Ascending aorta (tissue), 2 donors: ENCODE measurements at regions not wholly inside any gene's neighbourhood (a gene's known extent, or its start where the extent isn't known, plus 50 kb on each side); places are given as distances from the start of the nearest gene placed in this dataset.

Experiments used
- DNase-seq, 2 donors: peaks; one replicate each; pipeline ENCODE4 v3.0.0-alpha.2; 2019; ENCODE audit warnings: low spot score in 2 of 2
- H3K27ac ChIP-seq, 2 donors: fragments of 200-600 bp; sonication (generic); one replicate each; pipeline ENCODE4 v1.5.1; 2016 to 2017; ENCODE audit warnings: mild to moderate bottlenecking in 1 of 2
- H3K27me3 ChIP-seq: fragments of 200-600 bp; sonication (generic); one replicate; pipeline ENCODE4 v1.5.1; 2017
- H3K36me3 ChIP-seq, 2 donors: fragments of 200-600 bp; sonication (generic); one replicate each; pipeline ENCODE4 v1.5.1; 2016
- H3K4me1 ChIP-seq, 2 donors: fragments of 200-600 bp; sonication (generic); one replicate each; pipeline ENCODE4 v1.5.1; 2016 to 2017; ENCODE audit warnings: mild to moderate bottlenecking in 1 of 2
- H3K4me3 ChIP-seq, 2 donors: fragments of 200-600 bp; sonication (generic); one replicate each; pipeline ENCODE4 v1.5.1; 2016 to 2017; ENCODE audit warnings: mild to moderate bottlenecking in 1 of 2
- H3K9me3 ChIP-seq, 2 donors: fragments of 200-600 bp; sonication (generic); one replicate each; pipeline ENCODE4 v1.5.1; 2016
- CTCF ChIP-seq, 3 experiments: fragments of 200-600 bp in 2 of 3; fragments of 450-650 bp in 1 of 3; sonication (generic) in 2 of 3; IDR thresholded peaks; one replicate each; pipeline ENCODE4 v1.5.1; 2016 to 2019; ENCODE audit warnings: antibody characterized with exemption in 3 of 3, mild to moderate bottlenecking in 1 of 3, moderate library complexity in 1 of 3
- intact Hi-C: fragments of 100-400 bp; cut with DNase I; formaldehyde crosslinking; loops from one replicate; pipeline ENCODE4 v1.15.1; 2023

GRCh38 chr3:30078736-30079135 is 527.7 kb upstream of the TGFBR2 start:
- H3K9me3 ChIP-seq = no peaks in the 10 kb centered on the region
- DNase-seq = no peak
- no peaks in the 10 kb centered on the region for H3K4me1 ChIP-seq
- no peak overlapping the region for H3K27ac ChIP-seq
- intact Hi-C loops = no loop called here
- no peak for TF ChIP-seq CTCF (IDR thresholded peaks at IDR 0.05)
- H3K4me3 ChIP-seq = no peak overlapping the region
- no peaks in the 10 kb centered on the region for H3K27me3 ChIP-seq
- H3K36me3 ChIP-seq = no peaks in the 10 kb centered on the region

- Histone ChIP-seq H3K27me3 (no peaks in the 10 kb centered on the region), H3K4me3 (no peak overlapping the region), H3K27ac (no peak overlapping the region), H3K9me3 (no peaks in the 10 kb centered on the region), H3K4me1 (no peaks in the 10 kb centered on the region), H3K36me3 (no peaks in the 10 kb centered on the region)
- no peak for TF ChIP-seq CTCF (IDR thresholded peaks at IDR 0.05)
- DNase-seq = no peak
- intact Hi-C loops = no loop called here
Measured at GRCh38 chr3:30081904-30082303, 524.5 kb upstream of the TGFBR2 start.

- no peaks in the 10 kb centered on the region for H3K4me1 ChIP-seq
- TF ChIP-seq CTCF (IDR thresholded peaks at IDR 0.05) = no peak
- no peak overlapping the region for H3K27ac ChIP-seq
- no peak overlapping the region for H3K4me3 ChIP-seq
- DNase-seq = no peak
- no peaks in the 10 kb centered on the region for H3K36me3 ChIP-seq
- intact Hi-C loops = no loop called here
- no peaks in the 10 kb centered on the region for H3K27me3 ChIP-seq
- H3K9me3 ChIP-seq = no peaks in the 10 kb centered on the region
Measured at GRCh38 chr3:30082652-30083051, 523.7 kb upstream of the TGFBR2 start.

- Histone ChIP-seq H3K4me1 (no peaks in the 10 kb centered on the region), H3K4me3 (no peak overlapping the region), H3K27me3 (no peaks in the 10 kb centered on the region), H3K36me3 (no peaks in the 10 kb centered on the region), H3K27ac (no peak overlapping the region), H3K9me3 (no peaks in the 10 kb centered on the region)
- no peak for DNase-seq
- intact Hi-C loops = no loop called here
- TF ChIP-seq CTCF (IDR thresholded peaks at IDR 0.05) = no peak
Measured at GRCh38 chr3:30083315-30083714, 523.1 kb upstream of the TGFBR2 start.

- no peak for DNase-seq
- TF ChIP-seq CTCF (IDR thresholded peaks at IDR 0.05) = no peak
- no peaks in the 10 kb centered on the region for H3K27me3 ChIP-seq
- H3K9me3 ChIP-seq = no peaks in the 10 kb centered on the region
- no peaks in the 10 kb centered on the region for H3K36me3 ChIP-seq
- H3K4me3 ChIP-seq = no peak overlapping the region
- intact Hi-C loops = no loop called here
- H3K27ac ChIP-seq = no peak overlapping the region
- H3K4me1 ChIP-seq = no peaks in the 10 kb centered on the region
Measured at GRCh38 chr3:30084316-30084715, 522.1 kb upstream of the TGFBR2 start.

- Histone ChIP-seq H3K4me1 (no peaks in the 10 kb centered on the region), H3K36me3 (no peaks in the 10 kb centered on the region), H3K27ac (no peak overlapping the region), H3K4me3 (no peak overlapping the region), H3K9me3 (no peaks in the 10 kb centered on the region), H3K27me3 (no peaks in the 10 kb centered on the region)
- TF ChIP-seq CTCF (IDR thresholded peaks at IDR 0.05) = no peak
- no peak for DNase-seq
- intact Hi-C loops = no loop called here
Measured at GRCh38 chr3:30084971-30085403, 521.4 kb upstream of the TGFBR2 start.
